A549 (cell line): ENCODE measurements at regions not wholly inside any gene's neighbourhood (a gene's known extent, or its start where the extent isn't known, plus 50 kb on each side); places are given as distances from the start of the nearest gene placed in this dataset.

ENCODE experiments used
- BHLHE40 ChIP-seq: IDR thresholded peaks from 2 replicates; pipeline ENCODE4 v1.6.1; 2012; ENCODE audit warnings: low read depth, low read length, inconsistent platforms
- ESRRA ChIP-seq: fragments of 150-350 bp; IDR thresholded peaks from 2 replicates; pipeline ENCODE4 v1.6.1; 2014; ENCODE audit warnings: mild to moderate bottlenecking, low read length, borderline replicate concordance
- HOXA7 ChIP-seq: fragments of 250-450 bp; sonication (Bioruptor Pico); IDR thresholded peaks from 2 replicates; pipeline ENCODE4 v1.5.0; 2020; ENCODE audit warnings: mild to moderate bottlenecking, moderate library complexity
- POLR2A ChIP-seq: IDR thresholded peaks from 2 replicates; pipeline ENCODE4 v1.6.1; 2012; ENCODE audit warnings: mild to moderate bottlenecking, low read length
- RAD21 ChIP-seq, 2 experiments: fragments of >200 bp in 1 of 2; sonication (Bioruptor Twin) in 1 of 2; formaldehyde crosslinking in 1 of 2; IDR thresholded peaks in 1 of 2; conservative IDR thresholded peaks in 1 of 2; 2 replicates in 1 of 2; 3 replicates in 1 of 2; pipeline ENCODE4 v1.6.1; 2012 to 2018; ENCODE audit warnings: inconsistent platforms in 1 of 2
- RFX5 ChIP-seq: fragments of 450-650 bp; IDR thresholded peaks from 2 replicates; pipeline ENCODE4 v1.7.1; 2014; ENCODE audit warnings: antibody characterized with exemption, mild to moderate bottlenecking, moderate library complexity
- RNF2 ChIP-seq: fragments of 200-600 bp; sonication (generic); IDR thresholded peaks from 2 replicates; pipeline ENCODE4 v1.6.1; 2016; ENCODE audit warnings: low read depth, mild to moderate bottlenecking, antibody characterized with exemption, moderate library complexity, borderline replicate concordance
- TF ChIP-seq, protein P1 (sequence below): fragments of >200 bp; sonication (Bioruptor Twin); formaldehyde crosslinking; IDR thresholded peaks from 3 replicates; pipeline ENCODE4 v1.5.1; 2016
- TF ChIP-seq, protein P2 (sequence below): IDR thresholded peaks from 2 replicates; pipeline ENCODE4 v1.6.1; 2012
- TF ChIP-seq, protein P3 (sequence below): fragments of 250-450 bp; sonication (Bioruptor Pico); IDR thresholded peaks from 2 replicates; pipeline ENCODE4 v1.5.0; 2021; ENCODE audit warnings: mild to moderate bottlenecking, moderate library complexity, borderline replicate concordance
- TF ChIP-seq, protein P4 (sequence below): fragments of 200-600 bp; sonication (generic); IDR thresholded peaks from 2 replicates; pipeline ENCODE4 v1.6.1; 2016; ENCODE audit warnings: antibody characterized with exemption, mild to moderate bottlenecking, moderate library complexity

DNA sequence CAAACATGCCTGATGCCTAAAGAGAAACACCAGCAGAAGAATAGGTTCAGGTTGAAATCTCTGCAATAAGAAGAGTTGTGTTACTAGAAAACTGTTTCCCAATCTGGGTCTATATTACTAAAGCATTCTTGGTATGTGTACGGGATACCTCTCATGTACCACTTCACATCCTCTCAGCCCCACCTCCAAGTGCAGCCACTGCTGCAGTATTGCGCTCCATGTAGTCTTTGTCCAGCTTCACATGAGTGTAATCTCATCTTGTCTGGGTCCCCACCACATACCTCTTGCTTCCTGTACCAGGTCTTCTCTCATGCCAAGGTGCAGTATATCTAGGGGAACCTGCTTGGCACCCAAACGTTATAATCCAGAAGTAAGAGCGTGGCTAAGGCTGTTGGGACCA is 187.5 kb upstream of the EEA1 start:
- TF ChIP-seq, protein P1, sequence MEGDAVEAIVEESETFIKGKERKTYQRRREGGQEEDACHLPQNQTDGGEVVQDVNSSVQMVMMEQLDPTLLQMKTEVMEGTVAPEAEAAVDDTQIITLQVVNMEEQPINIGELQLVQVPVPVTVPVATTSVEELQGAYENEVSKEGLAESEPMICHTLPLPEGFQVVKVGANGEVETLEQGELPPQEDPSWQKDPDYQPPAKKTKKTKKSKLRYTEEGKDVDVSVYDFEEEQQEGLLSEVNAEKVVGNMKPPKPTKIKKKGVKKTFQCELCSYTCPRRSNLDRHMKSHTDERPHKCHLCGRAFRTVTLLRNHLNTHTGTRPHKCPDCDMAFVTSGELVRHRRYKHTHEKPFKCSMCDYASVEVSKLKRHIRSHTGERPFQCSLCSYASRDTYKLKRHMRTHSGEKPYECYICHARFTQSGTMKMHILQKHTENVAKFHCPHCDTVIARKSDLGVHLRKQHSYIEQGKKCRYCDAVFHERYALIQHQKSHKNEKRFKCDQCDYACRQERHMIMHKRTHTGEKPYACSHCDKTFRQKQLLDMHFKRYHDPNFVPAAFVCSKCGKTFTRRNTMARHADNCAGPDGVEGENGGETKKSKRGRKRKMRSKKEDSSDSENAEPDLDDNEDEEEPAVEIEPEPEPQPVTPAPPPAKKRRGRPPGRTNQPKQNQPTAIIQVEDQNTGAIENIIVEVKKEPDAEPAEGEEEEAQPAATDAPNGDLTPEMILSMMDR = no peak
- TF ChIP-seq HOXA7 = no peak
- TF ChIP-seq, protein P2, sequence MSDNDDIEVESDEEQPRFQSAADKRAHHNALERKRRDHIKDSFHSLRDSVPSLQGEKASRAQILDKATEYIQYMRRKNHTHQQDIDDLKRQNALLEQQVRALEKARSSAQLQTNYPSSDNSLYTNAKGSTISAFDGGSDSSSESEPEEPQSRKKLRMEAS = no peak
- no peak for TF ChIP-seq POLR2A
- no peak for TF ChIP-seq BHLHE40
- TF ChIP-seq, protein P3, sequence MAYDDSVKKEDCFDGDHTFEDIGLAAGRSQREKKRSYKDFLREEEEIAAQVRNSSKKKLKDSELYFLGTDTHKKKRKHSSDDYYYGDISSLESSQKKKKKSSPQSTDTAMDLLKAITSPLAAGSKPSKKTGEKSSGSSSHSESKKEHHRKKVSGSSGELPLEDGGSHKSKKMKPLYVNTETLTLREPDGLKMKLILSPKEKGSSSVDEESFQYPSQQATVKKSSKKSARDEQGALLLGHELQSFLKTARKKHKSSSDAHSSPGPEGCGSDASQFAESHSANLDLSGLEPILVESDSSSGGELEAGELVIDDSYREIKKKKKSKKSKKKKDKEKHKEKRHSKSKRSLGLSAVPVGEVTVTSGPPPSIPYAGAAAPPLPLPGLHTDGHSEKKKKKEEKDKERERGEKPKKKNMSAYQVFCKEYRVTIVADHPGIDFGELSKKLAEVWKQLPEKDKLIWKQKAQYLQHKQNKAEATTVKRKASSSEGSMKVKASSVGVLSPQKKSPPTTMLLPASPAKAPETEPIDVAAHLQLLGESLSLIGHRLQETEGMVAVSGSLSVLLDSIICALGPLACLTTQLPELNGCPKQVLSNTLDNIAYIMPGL (CRISPR knock-in tag) = no peak
- no peak for TF ChIP-seq ESRRA
- TF ChIP-seq RFX5 = no peak
- TF ChIP-seq, protein P4, sequence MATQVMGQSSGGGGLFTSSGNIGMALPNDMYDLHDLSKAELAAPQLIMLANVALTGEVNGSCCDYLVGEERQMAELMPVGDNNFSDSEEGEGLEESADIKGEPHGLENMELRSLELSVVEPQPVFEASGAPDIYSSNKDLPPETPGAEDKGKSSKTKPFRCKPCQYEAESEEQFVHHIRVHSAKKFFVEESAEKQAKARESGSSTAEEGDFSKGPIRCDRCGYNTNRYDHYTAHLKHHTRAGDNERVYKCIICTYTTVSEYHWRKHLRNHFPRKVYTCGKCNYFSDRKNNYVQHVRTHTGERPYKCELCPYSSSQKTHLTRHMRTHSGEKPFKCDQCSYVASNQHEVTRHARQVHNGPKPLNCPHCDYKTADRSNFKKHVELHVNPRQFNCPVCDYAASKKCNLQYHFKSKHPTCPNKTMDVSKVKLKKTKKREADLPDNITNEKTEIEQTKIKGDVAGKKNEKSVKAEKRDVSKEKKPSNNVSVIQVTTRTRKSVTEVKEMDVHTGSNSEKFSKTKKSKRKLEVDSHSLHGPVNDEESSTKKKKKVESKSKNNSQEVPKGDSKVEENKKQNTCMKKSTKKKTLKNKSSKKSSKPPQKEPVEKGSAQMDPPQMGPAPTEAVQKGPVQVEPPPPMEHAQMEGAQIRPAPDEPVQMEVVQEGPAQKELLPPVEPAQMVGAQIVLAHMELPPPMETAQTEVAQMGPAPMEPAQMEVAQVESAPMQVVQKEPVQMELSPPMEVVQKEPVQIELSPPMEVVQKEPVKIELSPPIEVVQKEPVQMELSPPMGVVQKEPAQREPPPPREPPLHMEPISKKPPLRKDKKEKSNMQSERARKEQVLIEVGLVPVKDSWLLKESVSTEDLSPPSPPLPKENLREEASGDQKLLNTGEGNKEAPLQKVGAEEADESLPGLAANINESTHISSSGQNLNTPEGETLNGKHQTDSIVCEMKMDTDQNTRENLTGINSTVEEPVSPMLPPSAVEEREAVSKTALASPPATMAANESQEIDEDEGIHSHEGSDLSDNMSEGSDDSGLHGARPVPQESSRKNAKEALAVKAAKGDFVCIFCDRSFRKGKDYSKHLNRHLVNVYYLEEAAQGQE = no peak
- TF ChIP-seq RNF2 = no peak
- no peak for TF ChIP-seq RAD21 (conservative IDR thresholded peaks at IDR 0.05 in 1 of 2, IDR thresholded peaks at IDR 0.05 in 1 of 2)
